NCI-H526 (cell line): ENCODE measurements at regions not wholly inside any gene's neighbourhood (a gene's known extent, or its start where the extent isn't known, plus 50 kb on each side); places are given as distances from the start of the nearest gene placed in this dataset.
"Not testable (repeated sequence)": the region's sequence is repeated elsewhere in the genome, so short reads cannot be mapped to it uniquely, and the experiment has no call there.

Experiments
- DNase-seq, 2 experiments: peaks; one replicate each; lab custom pipeline; 2025; lab: John Stamatoyannopoulos, UW

GRCh38 chr15:38614621-38615020 lies 50.0 kb upstream of the RASGRP1 start:
- DNase-seq = no peak

- no peak for DNase-seq
These were observed 53.2 kb upstream of the RASGRP1 start for GRCh38 chr15:38617831-38618230.

GRCh38 chr15:38618242-38618955 lies 53.8 kb upstream of the RASGRP1 start:
- no peak for DNase-seq

GRCh38 chr15:38620098-38620497 lies 55.5 kb upstream of the RASGRP1 start:
- no peak for DNase-seq

- DNase-seq = no peak
These were observed 56.4 kb upstream of the RASGRP1 start for GRCh38 chr15:38620851-38621594.

- no peak for DNase-seq
These were observed 57.7 kb upstream of the RASGRP1 start for GRCh38 chr15:38622304-38622703.

- DNase-seq = no peak
These were observed 58.3 kb upstream of the RASGRP1 start for GRCh38 chr15:38622908-38623307.

GRCh38 chr15:38623744-38624143 lies 59.1 kb upstream of the RASGRP1 start:
- no peak for DNase-seq

- no peak for DNase-seq
These were observed 59.9 kb upstream of the RASGRP1 start for GRCh38 chr15:38624244-38625205.

GRCh38 chr15:38625886-38626285 lies 61.3 kb upstream of the RASGRP1 start:
- no peak for DNase-seq

- DNase-seq = no peak
These were observed 61.9 kb upstream of the RASGRP1 start for GRCh38 chr15:38626443-38627050.

GRCh38 chr15:38627689-38628277 lies 63.2 kb upstream of the RASGRP1 start:
- DNase-seq = no peak

GRCh38 chr15:38631119-38632075 lies 66.8 kb upstream of the RASGRP1 start:
- DNase-seq = no peak

- no peak for DNase-seq
These were observed 70.6 kb upstream of the RASGRP1 start for GRCh38 chr15:38635170-38635569.

- no peak for DNase-seq
These were observed 72.0 kb upstream of the RASGRP1 start for GRCh38 chr15:38636597-38636996.

- DNase-seq = no peak
These were observed 73.5 kb upstream of the RASGRP1 start for GRCh38 chr15:38638126-38638525.

- no peak for DNase-seq
These were observed 74.2 kb upstream of the RASGRP1 start for GRCh38 chr15:38638811-38639210.

- no peak for DNase-seq
These were observed 78.2 kb upstream of the RASGRP1 start for GRCh38 chr15:38642689-38643270.

GRCh38 chr15:38644353-38644752 lies 79.7 kb upstream of the RASGRP1 start:
- not testable (repeated sequence) for DNase-seq

GRCh38 chr15:38646716-38647115 lies 82.1 kb upstream of the RASGRP1 start:
- DNase-seq = no peak
